HG03196 (cell line): ENCODE measurements at regions not wholly inside any gene's neighbourhood (a gene's known extent, or its start where the extent isn't known, plus 50 kb on each side); places are given as distances from the start of the nearest gene placed in this dataset.

ENCODE experiments used
- ATAC-seq: cut with Tn5 transposase; IDR thresholded peaks from one replicate; pipeline ENCODE4 v1.9.1; 2021; ENCODE audit not compliant: unreplicated experiment

DNA sequence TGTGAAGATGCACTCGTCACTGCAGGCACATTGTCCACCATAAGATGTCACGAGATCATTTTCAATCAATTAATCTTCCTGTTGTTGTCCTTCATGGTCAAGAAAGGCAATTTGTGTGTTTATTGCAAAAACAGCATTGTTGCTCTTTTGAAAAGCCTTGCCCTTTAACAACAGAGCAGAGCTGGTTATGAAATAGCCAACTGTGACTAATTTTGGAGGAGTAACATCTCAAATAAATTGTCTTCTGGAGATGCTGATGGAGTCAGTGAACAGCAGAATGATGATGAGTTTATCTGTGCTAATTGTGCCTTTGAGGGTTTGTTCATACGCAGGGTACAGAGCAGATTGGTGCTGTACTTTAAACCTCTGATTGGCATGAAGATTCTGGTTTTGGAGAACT, 88.3 kb upstream of the E2F7 start:
- ATAC-seq, result no peak

DNA sequence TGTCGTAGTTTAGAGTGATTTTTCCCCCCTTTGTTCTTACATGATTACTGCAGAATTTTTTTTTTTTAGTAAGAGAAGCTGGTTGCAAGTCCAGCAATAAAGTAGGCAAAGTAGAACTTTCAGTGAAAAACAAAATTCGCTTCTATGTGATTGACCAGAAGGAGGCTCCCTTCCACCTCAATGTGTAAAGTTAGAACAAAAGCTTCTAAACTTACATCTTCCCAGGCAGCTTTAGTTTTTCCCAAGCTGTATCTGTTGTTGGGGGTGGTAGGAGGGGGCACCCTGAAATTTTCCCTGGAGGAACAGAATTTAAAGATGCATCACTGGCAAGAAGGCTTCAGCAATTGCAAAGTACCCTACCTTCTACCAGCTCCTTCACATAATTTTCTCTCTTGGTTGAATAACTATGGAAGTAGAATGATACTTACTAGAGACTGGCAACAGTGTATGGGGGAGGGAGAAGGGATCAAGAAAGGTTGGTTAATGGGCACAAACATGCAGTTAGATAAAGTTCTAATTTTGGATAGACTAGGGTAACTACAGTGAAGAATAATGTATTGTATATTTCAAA, 87.3 kb upstream of the E2F7 start:
- no peak for ATAC-seq

DNA sequence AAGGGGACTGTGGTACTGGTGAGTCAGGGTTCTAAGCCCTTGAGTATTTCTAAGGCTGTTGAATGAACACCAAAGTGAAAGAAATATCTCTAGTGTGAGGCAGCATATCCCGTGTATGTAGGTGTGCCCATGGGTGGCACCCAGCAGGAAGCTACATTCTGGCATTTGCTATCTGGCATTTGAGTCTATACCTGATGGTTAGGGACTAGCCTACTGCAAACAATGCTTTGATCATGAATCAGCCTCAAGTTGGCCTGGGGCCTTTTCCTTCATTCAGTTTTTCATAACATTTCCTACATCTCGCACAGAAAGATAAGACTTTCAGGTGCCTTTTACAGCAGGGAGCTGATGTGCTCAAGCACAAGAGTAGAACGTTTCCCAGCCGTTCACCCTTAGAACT, 85.7 kb upstream of the E2F7 start:
- no peak for ATAC-seq

DNA sequence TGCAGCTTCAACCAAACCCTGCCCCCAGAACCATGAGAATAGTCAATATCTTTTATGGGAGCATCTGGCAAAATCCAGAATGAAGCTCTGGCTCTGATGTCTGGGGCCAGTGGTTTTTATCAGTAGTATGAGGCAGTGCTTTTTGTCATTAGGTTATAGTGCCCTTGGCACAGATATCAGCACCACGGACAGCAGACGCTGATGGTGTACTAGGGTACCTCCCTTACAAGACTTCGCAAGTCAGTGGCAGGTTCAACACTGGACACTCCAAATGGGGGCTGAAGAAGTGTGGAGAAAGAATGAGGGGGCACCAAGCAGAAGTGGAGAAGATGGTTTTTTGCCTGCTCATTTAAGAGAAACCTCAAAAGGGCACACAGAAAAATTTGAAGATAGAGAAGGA, 68.2 kb upstream of the E2F7 start:
- no peak for ATAC-seq

DNA sequence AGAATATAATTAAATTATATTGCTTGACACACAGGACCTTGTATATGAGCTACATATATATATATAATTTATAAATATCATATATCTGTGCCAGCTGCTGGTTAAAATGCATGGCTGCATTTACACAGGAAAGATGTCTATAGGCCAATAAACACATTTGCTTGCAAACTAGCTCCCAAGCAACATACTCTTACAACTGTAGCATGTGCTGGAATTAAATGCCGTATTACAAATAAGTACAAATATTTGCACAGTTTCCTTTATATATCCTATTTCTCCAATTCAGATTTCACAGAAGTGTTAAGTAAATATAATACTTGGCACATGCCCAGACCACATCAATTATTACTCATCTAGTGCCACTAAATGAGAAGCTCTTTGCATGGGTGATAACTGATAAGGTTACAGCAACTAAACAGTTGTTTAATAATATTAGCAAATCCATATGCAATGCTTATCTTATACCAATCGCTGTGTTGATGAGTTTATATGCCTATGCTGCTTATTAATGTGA, 66.7 kb upstream of the E2F7 start:
- ATAC-seq, result no peak

DNA sequence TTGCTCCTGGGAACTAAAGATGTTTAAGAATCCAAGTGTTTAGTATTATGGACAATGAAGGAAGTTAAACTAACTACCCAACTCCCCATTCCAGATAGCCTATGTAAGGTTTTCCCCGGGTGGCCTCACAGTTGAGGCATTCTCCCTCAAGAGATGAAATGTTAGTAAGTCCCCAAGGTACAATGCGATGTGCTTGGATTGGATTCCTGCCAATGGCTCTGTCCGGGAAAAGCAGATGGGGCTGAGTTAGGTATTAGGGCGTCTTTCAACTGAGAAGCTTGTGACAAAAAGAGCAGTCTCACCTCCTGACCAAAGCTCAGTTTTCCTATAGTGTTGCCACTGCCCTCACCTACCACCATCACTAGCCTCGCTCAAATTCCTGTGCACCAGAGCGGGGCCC, 64.8 kb upstream of the E2F7 start:
- no peak for ATAC-seq

DNA sequence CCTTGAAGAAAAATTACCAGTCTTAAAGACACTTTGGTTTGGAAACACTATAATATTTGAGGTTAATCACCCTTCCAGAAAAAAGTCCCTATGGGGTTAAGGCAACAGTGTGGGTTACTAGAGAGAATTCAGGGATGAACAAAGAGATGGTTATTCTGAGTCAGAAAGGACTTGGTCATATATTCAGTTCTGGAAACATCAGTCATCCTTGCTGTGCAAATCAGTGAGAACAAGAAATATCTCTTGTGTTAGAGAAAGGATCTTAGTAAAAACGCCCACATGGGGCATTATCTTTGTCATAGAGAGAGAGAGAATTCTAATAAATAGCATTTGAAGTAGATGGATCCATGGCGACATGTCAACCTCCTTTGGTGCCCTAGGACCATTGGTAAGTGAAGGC, 59.4 kb upstream of the E2F7 start:
- no peak for ATAC-seq

DNA sequence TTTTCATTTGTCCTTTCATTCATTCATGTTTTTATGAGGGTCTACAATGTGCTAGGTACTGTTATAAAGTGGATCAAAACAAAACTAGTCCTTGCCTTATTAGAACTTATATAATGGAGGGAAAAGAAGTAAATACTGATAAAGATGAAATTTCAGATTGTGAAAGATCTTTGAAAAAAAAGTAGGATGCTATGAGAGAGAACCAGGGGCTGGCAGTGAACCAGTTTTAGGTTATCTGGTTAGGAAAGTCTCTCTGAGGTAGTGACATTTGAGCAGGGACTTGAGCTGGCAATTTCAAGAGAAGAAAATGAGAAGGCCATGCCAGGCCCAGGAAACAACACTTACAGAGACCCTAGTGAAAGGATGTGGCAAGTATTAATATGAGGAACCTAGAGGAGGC, 57.3 kb upstream of the E2F7 start:
- ATAC-seq, result no peak

DNA sequence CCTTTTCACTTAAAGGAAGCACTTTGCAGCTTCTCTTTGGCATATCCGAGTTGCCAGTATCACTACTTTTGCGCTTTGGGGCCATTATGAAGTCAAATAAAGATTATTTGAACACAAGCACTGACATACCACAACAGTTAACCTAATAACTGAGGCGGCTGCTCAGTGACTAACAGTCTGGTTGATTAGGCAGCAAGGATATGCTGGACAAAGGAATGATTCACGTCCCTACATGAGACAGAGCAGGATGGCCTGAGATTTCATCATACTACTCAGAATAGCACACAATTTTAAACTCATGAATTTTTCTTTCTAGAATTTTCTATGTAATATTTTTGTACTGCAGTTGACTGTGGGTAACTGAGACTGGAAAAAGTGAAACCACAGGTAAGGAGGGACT, 56.9 kb upstream of the E2F7 start:
- ATAC-seq, result no peak

DNA sequence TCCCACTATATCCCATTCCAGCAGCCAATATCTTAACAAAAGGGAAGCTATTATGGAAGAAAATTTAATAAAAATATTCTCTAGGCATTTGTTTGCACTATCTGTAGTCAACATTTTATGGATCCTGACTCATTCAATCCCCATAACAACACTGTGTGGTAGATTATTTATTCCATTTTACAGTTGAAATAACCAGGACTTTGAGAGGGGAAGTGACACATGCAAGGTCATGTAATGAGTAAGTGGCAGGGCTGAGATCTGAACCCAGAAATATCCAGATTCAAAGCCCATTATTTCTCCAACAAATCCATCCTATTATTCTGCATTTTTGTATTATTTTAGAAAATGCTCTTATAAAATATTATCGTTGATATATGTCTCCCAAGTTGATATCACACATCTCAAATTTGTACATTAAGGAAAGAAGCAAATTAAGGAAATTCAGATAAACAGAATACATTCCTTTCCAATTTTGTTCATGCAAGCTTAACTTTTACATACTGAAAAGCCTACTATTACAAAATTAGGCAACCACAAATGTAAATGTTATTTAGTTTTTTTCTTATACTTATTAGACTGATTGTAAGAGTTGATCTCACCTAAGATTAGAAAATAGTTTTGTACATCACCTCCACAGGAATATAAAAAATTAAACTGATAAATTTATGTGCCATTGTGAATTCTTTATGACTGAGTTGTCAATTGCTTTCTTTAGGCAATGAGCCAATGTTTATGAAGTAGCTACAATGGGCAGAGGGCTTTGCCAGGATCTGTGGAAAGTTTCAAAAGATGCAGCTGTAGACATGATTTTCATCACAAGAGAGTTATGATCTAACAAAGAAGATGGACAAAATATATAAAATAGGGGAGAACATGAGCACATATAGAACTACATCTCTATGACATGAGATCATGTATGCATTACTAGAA, 55.1 kb upstream of the E2F7 start:
- no peak for ATAC-seq

DNA sequence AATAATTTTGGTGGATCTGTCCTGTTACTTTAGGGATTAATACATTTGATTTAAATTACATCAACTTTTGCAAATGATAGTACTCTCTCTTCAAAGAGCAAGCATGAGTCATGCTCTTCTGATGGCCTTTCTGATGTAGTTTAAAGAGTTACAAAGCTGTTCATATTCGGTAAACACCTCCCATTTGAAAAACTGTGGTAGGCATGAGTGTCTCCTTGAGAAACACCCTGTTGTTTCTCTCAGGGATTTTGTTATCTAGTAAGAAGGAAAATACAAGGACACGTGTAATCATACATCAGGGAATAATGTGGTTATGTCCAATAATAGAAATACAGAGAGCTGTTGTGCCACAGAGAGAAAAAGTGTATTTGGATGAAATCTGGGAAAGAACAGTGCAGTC, 53.3 kb upstream of the E2F7 start:
- no peak for ATAC-seq

DNA sequence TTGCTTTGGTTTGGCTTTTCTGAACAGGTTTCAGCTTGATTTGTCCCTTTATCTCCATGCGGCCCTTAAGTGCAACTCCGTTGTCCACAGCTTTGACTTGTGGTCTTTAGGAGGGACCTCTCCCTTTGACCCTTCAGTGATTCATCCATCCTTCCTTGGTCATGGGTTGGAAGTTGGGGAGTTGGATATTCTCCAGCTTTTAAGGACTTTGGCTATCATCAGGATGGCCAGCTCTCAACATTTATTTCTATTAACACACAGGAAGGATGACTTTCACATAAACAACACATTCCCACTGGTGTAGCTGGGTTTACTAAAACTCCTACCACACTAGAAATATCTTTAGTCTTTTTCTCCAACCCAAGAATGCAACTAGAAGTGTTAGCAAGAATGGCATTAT, 50.9 kb upstream of the E2F7 start:
- no peak for ATAC-seq

DNA sequence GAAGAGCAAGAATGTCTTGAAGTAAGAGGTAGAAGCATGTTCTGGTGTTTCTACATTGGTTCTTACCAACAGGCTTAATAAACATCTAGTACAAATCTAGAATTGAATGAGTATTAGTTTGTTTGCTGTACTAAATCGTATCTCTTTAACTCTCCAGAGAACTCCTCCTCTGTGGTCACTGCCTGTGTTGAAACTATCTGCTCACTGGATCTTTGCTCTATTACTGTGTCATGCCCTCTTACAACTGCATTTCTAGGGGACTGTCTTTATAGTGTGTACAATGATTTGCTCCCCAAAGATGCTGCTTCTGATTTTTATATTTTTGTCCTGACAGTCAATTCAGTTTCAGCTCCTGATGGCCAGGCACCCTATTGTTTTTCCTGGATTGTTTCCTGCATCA, 50.1 kb upstream of the E2F7 start:
- ATAC-seq, result no peak
